Right lobe of liver (tissue), 6 donors: ENCODE measurements at regions not wholly inside any gene's neighbourhood (a gene's known extent, or its start where the extent isn't known, plus 50 kb on each side); places are given as distances from the start of the nearest gene placed in this dataset.

Source experiments
- ATAC-seq, 4 donors: fragments of 200-7000 bp; cut with Tn5 transposase; one replicate each; pipeline ENCODE4 v1.9.1; 2020; ENCODE audit warnings: mild to moderate bottlenecking in 4 of 4, moderate library complexity in 4 of 4
- DNase-seq, 3 donors: peaks; one replicate each; pipeline ENCODE4 v3.0.0-alpha.2; 2020
- H3K27ac ChIP-seq, 3 donors: fragments of 200-600 bp; one replicate each; pipeline ENCODE4 v1.8.0; 2022
- H3K27me3 ChIP-seq, 2 donors: fragments of 200-600 bp; one replicate each; pipeline ENCODE4 v1.8.0; 2022
- H3K36me3 ChIP-seq, 4 donors: fragments of 200-600 bp; sonication (generic) in 1 of 4; one replicate each; pipeline versions ENCODE4 v1.5.1 to v1.8.0; 2017 to 2022; ENCODE audit warnings: control low read depth in 1 of 4
- H3K4me1 ChIP-seq, 4 donors: fragments of 200-600 bp; sonication (generic) in 1 of 4; one replicate each; pipeline versions ENCODE4 v1.5.1 to v1.8.0; 2017 to 2022; ENCODE audit warnings: control low read depth in 1 of 4
- H3K4me3 ChIP-seq, 3 donors: fragments of 200-600 bp; one replicate each; pipeline ENCODE4 v1.8.0; 2022
- H3K9me3 ChIP-seq, 4 donors: fragments of 200-600 bp; sonication (generic) in 1 of 4; one replicate each; pipeline versions ENCODE4 v1.5.1 to v1.8.0; 2017 to 2022; ENCODE audit warnings: control low read depth in 1 of 4
- CTCF ChIP-seq, 4 donors: fragments of 200-600 bp in 3 of 4; fragments of 450-650 bp in 1 of 4; IDR thresholded peaks; one replicate each; pipeline versions ENCODE4 v1.5.1 to v1.8.0; 2016 to 2022; ENCODE audit warnings: antibody characterized with exemption in 4 of 4, mild to moderate bottlenecking in 2 of 4
- POLR2A ChIP-seq: fragments of 450-650 bp; IDR thresholded peaks from one replicate; pipeline ENCODE4 v1.6.1; 2017; ENCODE audit warnings: antibody characterized with exemption, mild to moderate bottlenecking
- WGBS: methylation state at CpG from one replicate; pipeline ENCODE4 v1.1.6; 2018; ENCODE audit warnings: low coverage, low lambda C conversion rate; ENCODE audit not compliant: insufficient coverage; ENCODE audit errors: missing lambda C conversion rate; 5-methylcytosine and 5-hydroxymethylcytosine counted together
- intact Hi-C, 2 donors: fragments of 100-400 bp; cut with DNase I; formaldehyde crosslinking; loops; one replicate each; pipeline versions ENCODE4 v1.11.2 to v1.14.1; 2022
- donor health status: DM: no; HTN: yes; CAD: no.
- donor health status: DM: no; HTN: no; CAD: no.
- donor health status: DM: no; HTN: no; CAD: no.
- donor health status: DM: no; HTN: yes; CAD: no.
- donor health status: DM: no; HTN: yes; CAD: no.

DNA sequence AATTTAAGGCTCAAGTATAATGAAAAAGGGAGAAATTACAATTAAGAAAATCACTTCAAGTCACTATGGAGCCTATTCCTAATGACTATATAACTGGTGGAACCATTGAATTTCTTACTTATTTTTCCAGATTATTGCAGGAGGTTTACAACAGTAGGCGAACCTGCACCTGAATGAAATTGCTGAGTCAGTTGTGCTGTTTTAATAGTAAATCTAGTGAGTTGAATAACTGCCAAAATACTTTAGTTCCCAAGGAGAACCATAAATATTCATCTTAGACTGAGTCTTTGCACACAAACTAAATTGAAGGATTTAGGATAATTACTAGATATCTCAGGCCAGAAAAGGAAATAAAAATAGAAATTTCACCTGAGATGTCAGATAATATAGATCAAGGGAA, 1052.8 kb downstream of the NAALADL2 start:
- H3K27me3 ChIP-seq = no peaks in the 10 kb centered on the region
- no peak overlapping the region for H3K27ac ChIP-seq
- H3K36me3 ChIP-seq = no peaks in the 10 kb centered on the region
- H3K4me1 ChIP-seq = peaks cover 0 to 4% (median 0%) of the 10 kb centered on the region in 4 donors
- DNase-seq (no peak), ATAC-seq (no peak)
- H3K4me3 ChIP-seq = no peak overlapping the region
- TF ChIP-seq CTCF (IDR thresholded peaks at IDR 0.05) = no peak
- no peak for TF ChIP-seq POLR2A
- no peaks in the 10 kb centered on the region for H3K9me3 ChIP-seq
- intact Hi-C loops = no loop called here
- WGBS = 9% methylated on average over 1 of the region's 1 CpG

GRCh38 chr3:175902226-175902625, 1043.1 kb downstream of the NAALADL2 start:
- H3K9me3 ChIP-seq = no peaks in the 10 kb centered on the region
- intact Hi-C loops = no loop called here
- no peak overlapping the region for H3K27ac ChIP-seq
- no peaks in the 10 kb centered on the region for H3K4me1 ChIP-seq
- H3K27me3 ChIP-seq = no peaks in the 10 kb centered on the region
- no peak for ATAC-seq
- H3K36me3 ChIP-seq = no peaks in the 10 kb centered on the region
- no peak overlapping the region for H3K4me3 ChIP-seq
- no peak for DNase-seq
- TF ChIP-seq POLR2A (no peak), CTCF (IDR thresholded peaks at IDR 0.05) (no peak)
- 91% methylated on average over 1 of the region's 1 CpG for WGBS

- intact Hi-C loops = no loop called here
- TF ChIP-seq POLR2A (no peak), CTCF (IDR thresholded peaks at IDR 0.05) (no peak)
- Histone ChIP-seq H3K4me1 (peaks cover 0 to 12% (median 3%) of the 10 kb centered on the region in 4 donors), H3K27me3 (no peaks in the 10 kb centered on the region), H3K9me3 (no peaks in the 10 kb centered on the region), H3K27ac (no peak overlapping the region), H3K4me3 (no peak overlapping the region), H3K36me3 (no peaks in the 10 kb centered on the region)
- WGBS = 100% methylated on average over 1 of the region's 2 CpGs
- no peak for DNase-seq
- ATAC-seq = no peak
These were observed 1039.1 kb downstream of the NAALADL2 start for GRCh38 chr3:175898194-175898593.

DNA sequence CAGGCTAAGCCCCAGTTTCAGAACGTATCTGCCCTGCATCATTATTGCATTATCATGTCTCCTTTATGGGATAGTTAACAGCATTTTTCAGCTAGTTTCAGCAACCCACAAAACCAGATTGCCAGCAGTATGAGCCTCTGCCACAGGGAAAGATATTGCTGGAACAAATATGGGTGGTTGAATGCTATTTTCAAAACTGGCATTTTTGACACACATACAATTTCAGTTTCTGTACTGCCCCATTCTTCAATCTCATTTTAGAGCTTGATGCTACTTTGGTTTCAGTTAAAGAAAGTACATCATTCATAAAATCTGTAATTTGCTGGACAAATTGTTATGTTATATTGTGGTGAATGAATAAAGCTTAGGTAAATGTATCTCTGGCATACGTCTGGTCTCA, 1037.5 kb downstream of the NAALADL2 start:
- Histone ChIP-seq H3K4me1 (peaks cover 0 to 12% (median 3%) of the 10 kb centered on the region in 4 donors), H3K27ac (no peak overlapping the region), H3K36me3 (no peaks in the 10 kb centered on the region), H3K9me3 (no peaks in the 10 kb centered on the region), H3K27me3 (no peaks in the 10 kb centered on the region), H3K4me3 (no peak overlapping the region)
- WGBS = 70% methylated on average over 2 of the region's 2 CpGs
- TF ChIP-seq POLR2A = no peak
- TF ChIP-seq CTCF (IDR thresholded peaks at IDR 0.05) = no peak
- intact Hi-C loops = no loop called here
- DNase-seq = no peak
- no peak for ATAC-seq

DNA sequence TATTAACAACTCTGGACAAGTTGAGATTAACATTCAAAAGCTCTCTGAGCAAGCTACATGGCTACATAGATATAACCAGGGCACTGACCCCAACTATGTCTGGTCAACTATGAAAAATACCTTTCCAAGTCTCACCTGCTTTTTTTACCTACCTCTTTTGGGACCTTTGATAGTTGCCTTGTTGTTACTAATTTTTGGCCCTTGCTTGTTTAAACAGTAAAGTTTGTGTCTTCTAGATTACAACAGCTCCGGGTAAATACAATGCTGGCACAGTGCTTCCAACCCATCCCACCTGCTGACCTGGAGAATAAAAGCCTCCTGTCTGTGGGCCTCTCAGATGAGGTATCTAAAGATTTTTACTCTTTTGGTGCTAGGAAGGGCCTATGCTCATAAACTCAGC, 1036.6 kb downstream of the NAALADL2 start:
- H3K4me1 ChIP-seq = peaks cover 0 to 12% (median 3%) of the 10 kb centered on the region in 4 donors
- H3K4me3 ChIP-seq = no peak overlapping the region
- no peak for TF ChIP-seq POLR2A
- TF ChIP-seq CTCF (IDR thresholded peaks at IDR 0.05) = no peak
- ATAC-seq (peak; percentile 87 to 98 (median 94)), DNase-seq (peak in 1 of 3 donors; percentile 50)
- H3K27ac ChIP-seq = no peak overlapping the region
- intact Hi-C loops = no loop called here
- no peaks in the 10 kb centered on the region for H3K9me3 ChIP-seq
- H3K27me3 ChIP-seq = no peaks in the 10 kb centered on the region
- WGBS = 18% methylated on average over 1 of the region's 1 CpG
- H3K36me3 ChIP-seq = no peaks in the 10 kb centered on the region
